HL-60 (cell line): ENCODE measurements at regions not wholly inside any gene's neighbourhood (a gene's known extent, or its start where the extent isn't known, plus 50 kb on each side); places are given as distances from the start of the nearest gene placed in this dataset.

Experiments
- POLR2AphosphoS5 ChIP-seq: IDR thresholded peaks from 2 replicates; pipeline ENCODE4 v1.6.1; 2012; ENCODE audit warnings: low read depth
- TF ChIP-seq, protein P1 (sequence below): IDR thresholded peaks from one replicate; pipeline ENCODE4 v1.5.1; 2011; ENCODE audit warnings: low read length, control low read depth, inconsistent platforms; ENCODE audit not compliant: insufficient read depth

DNA sequence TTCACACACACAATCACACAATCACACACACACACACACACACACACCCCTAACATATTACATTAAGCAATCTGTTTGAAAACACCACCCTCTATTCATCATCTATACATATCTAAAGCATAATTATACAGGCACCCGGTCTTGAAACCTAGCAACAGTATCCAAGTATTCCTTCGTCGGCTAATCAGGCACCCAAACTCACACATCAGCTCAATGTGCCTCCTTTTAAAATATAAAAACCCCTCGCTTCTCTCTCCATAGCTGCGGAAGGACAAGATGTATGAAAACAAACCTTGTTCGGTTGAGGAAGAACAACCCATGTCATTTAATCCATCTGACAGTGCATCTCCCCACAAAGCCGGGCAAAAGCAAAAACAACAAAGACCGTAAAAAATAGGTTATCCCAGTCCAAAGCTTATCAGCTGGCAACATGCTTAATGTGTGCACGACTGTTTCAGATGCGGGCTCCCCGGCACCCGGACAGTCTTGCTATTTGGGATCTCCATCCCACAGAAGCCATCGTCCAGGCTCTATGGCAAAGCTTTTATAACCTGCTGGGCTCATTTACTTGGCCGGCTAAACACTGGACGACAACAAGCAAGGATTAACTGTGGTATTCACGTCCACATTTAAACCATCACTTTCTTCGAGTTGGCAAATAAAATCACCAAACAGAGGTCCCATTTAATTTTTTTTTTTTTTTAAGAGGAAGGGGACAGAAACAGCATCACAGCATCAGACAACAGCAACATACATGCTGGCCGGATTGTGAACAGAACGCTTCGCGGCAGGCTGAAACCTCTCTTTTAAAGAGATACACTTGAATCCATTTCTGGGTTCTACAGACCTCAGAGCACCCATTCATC is 365.5 kb downstream of the SHANK2 start:
- no peak for TF ChIP-seq POLR2AphosphoS5
- TF ChIP-seq, protein P1, sequence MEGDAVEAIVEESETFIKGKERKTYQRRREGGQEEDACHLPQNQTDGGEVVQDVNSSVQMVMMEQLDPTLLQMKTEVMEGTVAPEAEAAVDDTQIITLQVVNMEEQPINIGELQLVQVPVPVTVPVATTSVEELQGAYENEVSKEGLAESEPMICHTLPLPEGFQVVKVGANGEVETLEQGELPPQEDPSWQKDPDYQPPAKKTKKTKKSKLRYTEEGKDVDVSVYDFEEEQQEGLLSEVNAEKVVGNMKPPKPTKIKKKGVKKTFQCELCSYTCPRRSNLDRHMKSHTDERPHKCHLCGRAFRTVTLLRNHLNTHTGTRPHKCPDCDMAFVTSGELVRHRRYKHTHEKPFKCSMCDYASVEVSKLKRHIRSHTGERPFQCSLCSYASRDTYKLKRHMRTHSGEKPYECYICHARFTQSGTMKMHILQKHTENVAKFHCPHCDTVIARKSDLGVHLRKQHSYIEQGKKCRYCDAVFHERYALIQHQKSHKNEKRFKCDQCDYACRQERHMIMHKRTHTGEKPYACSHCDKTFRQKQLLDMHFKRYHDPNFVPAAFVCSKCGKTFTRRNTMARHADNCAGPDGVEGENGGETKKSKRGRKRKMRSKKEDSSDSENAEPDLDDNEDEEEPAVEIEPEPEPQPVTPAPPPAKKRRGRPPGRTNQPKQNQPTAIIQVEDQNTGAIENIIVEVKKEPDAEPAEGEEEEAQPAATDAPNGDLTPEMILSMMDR, result no peak
